Esophagus squamous epithelium (tissue), 5 donors: ENCODE measurements at regions not wholly inside any gene's neighbourhood (a gene's known extent, or its start where the extent isn't known, plus 50 kb on each side); places are given as distances from the start of the nearest gene placed in this dataset.

Source experiments
- DNase-seq: peaks from one replicate; lab custom pipeline; 2025; lab: John Stamatoyannopoulos, UW
- H3K27ac ChIP-seq, 4 donors: fragments of 200-600 bp; sonication (generic); one replicate each; pipeline ENCODE4 v1.5.1; 2016 to 2019; ENCODE audit warnings: mild to moderate bottlenecking in 1 of 4
- H3K27me3 ChIP-seq, 4 donors: fragments of 200-600 bp; sonication (generic); 1 replicate in 3 of 4; 2 replicates in 1 of 4; pipeline versions ENCODE4 v1.5.1 to v1.6.0; 2017 to 2021; ENCODE audit warnings: antibody characterized with exemption in 1 of 4
- H3K36me3 ChIP-seq, 3 donors: fragments of 200-600 bp; sonication (generic); one replicate each; pipeline ENCODE4 v1.5.1; 2016 to 2019
- H3K4me1 ChIP-seq, 3 donors: fragments of 200-600 bp; sonication (generic); one replicate each; pipeline ENCODE4 v1.5.1; 2017 to 2019
- H3K4me3 ChIP-seq, 4 donors: fragments of 200-600 bp; sonication (generic); 1 replicate in 3 of 4; 2 replicates in 1 of 4; pipeline ENCODE4 v1.5.1; 2016 to 2019; ENCODE audit warnings: mild to moderate bottlenecking in 2 of 4, moderate library complexity in 1 of 4
- H3K9me3 ChIP-seq, 3 donors: fragments of 200-600 bp; sonication (generic); one replicate each; pipeline ENCODE4 v1.5.1; 2016 to 2019
- CTCF ChIP-seq, 6 experiments: fragments of 450-650 bp in 4 of 6; fragments of 200-600 bp in 2 of 6; sonication (generic) in 2 of 6; IDR thresholded peaks; one replicate each; pipeline ENCODE4 v1.5.1; 2016 to 2019; ENCODE audit warnings: antibody characterized with exemption in 6 of 6, mild to moderate bottlenecking in 4 of 6, moderate library complexity in 4 of 6
- POLR2A ChIP-seq, 4 donors: fragments of 450-650 bp; IDR thresholded peaks; one replicate each; pipeline ENCODE4 v1.6.1; 2017; ENCODE audit warnings: antibody characterized with exemption in 4 of 4, mild to moderate bottlenecking in 4 of 4, moderate library complexity in 3 of 4
- whole genome bisulfite sequencing, 2 donors: methylation state at CpG; one replicate each; pipeline ENCODE4 v1.1.5; 2018; 5-methylcytosine and 5-hydroxymethylcytosine counted together
- intact Hi-C: fragments of 100-400 bp; cut with DNase I; formaldehyde crosslinking; loops from one replicate; pipeline ENCODE4 v1.15.0; 2022
- donor health status: DM: yes; HTN: yes; CAD: no.

DNA sequence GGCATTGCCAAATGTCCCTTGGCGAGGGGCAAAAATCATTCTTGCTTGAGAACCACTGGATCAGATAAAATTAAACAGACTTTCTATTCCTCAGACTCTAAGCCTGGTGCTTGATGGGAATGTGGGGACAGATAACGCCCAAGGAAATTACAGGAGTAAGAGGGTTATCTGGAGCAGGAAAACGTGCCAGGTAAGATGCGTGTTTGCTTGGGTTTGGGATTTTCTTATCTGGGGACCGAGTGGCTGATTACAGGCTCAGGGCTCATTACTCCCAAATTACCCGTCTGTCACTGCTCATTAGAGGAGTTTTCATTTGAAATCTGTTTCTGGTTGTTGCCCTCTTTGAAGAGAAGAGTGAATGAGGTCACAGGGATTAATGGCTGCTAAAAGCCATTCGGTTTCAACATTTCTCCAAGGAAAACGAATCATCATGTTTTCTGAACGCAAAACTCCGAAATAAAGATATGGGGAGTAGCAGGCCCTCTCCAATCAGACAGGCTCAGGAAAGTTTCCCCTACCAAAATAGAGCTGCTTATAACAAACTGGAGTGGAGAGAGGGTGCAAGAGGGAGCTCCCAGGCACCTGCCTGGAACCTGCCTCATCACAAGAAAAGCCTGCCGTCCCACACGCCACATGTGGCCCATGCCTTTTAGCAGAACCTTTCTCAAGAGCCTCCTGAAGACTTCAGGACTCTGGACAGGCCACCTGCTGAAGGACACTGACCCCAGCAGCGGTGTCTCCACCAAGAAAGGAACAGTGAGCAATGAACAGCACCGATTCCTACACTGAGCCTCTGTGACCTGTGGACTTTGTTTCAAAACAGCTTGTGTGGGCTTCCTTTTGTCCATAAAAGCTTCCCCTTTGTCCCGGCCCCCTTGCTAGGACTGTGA, 136.4 kb downstream of the ICE1 start:
- Histone ChIP-seq H3K27me3 (no peaks in the 10 kb centered on the region), H3K36me3 (no peaks in the 10 kb centered on the region), H3K4me3 (no peak overlapping the region), H3K27ac (no peak overlapping the region), H3K9me3 (no peaks in the 10 kb centered on the region), H3K4me1 (no peaks in the 10 kb centered on the region)
- 56 to 59% methylated on average over 15 of the region's 15 CpGs for WGBS, 2 donors
- DNase-seq, result no peak
- TF ChIP-seq POLR2A (IDR thresholded peaks at IDR 0.05), result no peak
- TF ChIP-seq CTCF (IDR thresholded peaks at IDR 0.05), result no peak
- intact Hi-C loops, result no loop called here

GRCh38 chr5:5558102-5558501, 135.6 kb downstream of the ICE1 start:
- intact Hi-C loops, result no loop called here
- Histone ChIP-seq H3K4me3 (no peak overlapping the region), H3K36me3 (no peaks in the 10 kb centered on the region), H3K9me3 (no peaks in the 10 kb centered on the region), H3K27me3 (no peaks in the 10 kb centered on the region), H3K27ac (no peak overlapping the region), H3K4me1 (no peaks in the 10 kb centered on the region)
- no peak for DNase-seq
- WGBS, 2 donors, result 76 to 86% methylated on average over 6 of the region's 6 CpGs
- TF ChIP-seq POLR2A (IDR thresholded peaks at IDR 0.05) (no peak), CTCF (IDR thresholded peaks at IDR 0.05) (no peak)

DNA sequence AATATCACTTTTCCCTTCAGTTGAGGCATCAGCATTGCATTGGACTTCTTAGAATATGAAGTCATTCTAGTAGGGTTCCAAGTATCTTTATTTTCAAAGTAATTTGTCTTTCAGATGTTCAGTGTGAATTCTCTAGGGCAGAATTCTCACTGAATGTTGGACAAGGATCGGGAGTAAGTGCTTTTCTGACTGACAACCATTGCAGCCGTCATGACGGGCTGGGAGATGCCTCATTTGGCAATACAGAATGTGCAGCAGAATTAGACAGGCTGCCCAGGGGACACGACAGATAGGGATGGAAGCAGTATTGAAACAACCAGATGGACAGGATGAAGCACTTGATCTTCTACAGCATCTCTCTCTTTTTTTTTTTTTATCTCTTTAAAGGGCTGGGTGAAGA, 129.0 kb downstream of the ICE1 start:
- no peaks in the 10 kb centered on the region for H3K36me3 ChIP-seq
- no peak overlapping the region for H3K27ac ChIP-seq
- H3K9me3 ChIP-seq, result no peaks in the 10 kb centered on the region
- 86 to 88% methylated on average over 4 of the region's 4 CpGs for WGBS, 2 donors
- no peaks in the 10 kb centered on the region for H3K4me1 ChIP-seq
- DNase-seq, result no peak
- intact Hi-C loops, result no loop called here
- TF ChIP-seq POLR2A (IDR thresholded peaks at IDR 0.05) (no peak), CTCF (IDR thresholded peaks at IDR 0.05) (no peak)
- H3K4me3 ChIP-seq, result no peak overlapping the region
- H3K27me3 ChIP-seq, result peaks cover 0 to 2% (median 0%) of the 10 kb centered on the region in 4 donors

GRCh38 chr5:5546408-5546807, 123.9 kb downstream of the ICE1 start:
- DNase-seq, result no peak
- Histone ChIP-seq H3K4me1 (no peaks in the 10 kb centered on the region), H3K4me3 (no peak overlapping the region), H3K27me3 (peaks cover 0 to 4% (median 0%) of the 10 kb centered on the region in 4 donors), H3K9me3 (no peaks in the 10 kb centered on the region), H3K36me3 (no peaks in the 10 kb centered on the region), H3K27ac (no peak overlapping the region)
- intact Hi-C loops, result no loop called here
- TF ChIP-seq CTCF (IDR thresholded peaks at IDR 0.05) (no peak), POLR2A (IDR thresholded peaks at IDR 0.05) (no peak)
- WGBS, 2 donors, result 56 to 71% methylated on average over 2 to 3 of the region's 3 CpGs

GRCh38 chr5:5544094-5544663, 121.7 kb downstream of the ICE1 start:
- 77 to 78% methylated on average over 8 of the region's 8 CpGs for WGBS, 2 donors
- H3K4me1 ChIP-seq, result no peaks in the 10 kb centered on the region
- intact Hi-C loops, result no loop called here
- no peak overlapping the region for H3K4me3 ChIP-seq
- peaks cover 0 to 4% (median 0%) of the 10 kb centered on the region in 4 donors for H3K27me3 ChIP-seq
- H3K36me3 ChIP-seq, result no peaks in the 10 kb centered on the region
- H3K27ac ChIP-seq, result no peak overlapping the region
- no peak for TF ChIP-seq CTCF (IDR thresholded peaks at IDR 0.05)
- no peak for TF ChIP-seq POLR2A (IDR thresholded peaks at IDR 0.05)
- DNase-seq, result no peak
- no peaks in the 10 kb centered on the region for H3K9me3 ChIP-seq
